H9 (cell line): ENCODE measurements at regions not wholly inside any gene's neighbourhood (a gene's known extent, or its start where the extent isn't known, plus 50 kb on each side); places are given as distances from the start of the nearest gene placed in this dataset.

Source experiments
- DNase-seq: peaks from one replicate; pipeline ENCODE4 v3.0.0-alpha.2; 2017
- H2AFZ ChIP-seq: one replicate; pipeline ENCODE4 v1.6.1; 2013; ENCODE audit warnings: mild to moderate bottlenecking, low read length, control low read depth, moderate library complexity
- H2AK5ac ChIP-seq: 2 replicates; pipeline ENCODE4 v1.6.1; 2013; ENCODE audit warnings: low read length, control low read depth, mixed read lengths; ENCODE audit not compliant: insufficient read length
- H2BK120ac ChIP-seq: one replicate; pipeline ENCODE4 v1.6.1; 2013; ENCODE audit warnings: low read depth, mild to moderate bottlenecking, low read length, control low read depth, inconsistent platforms; ENCODE audit not compliant: poor library complexity, severe bottlenecking
- H2BK12ac ChIP-seq: 2 replicates; pipeline ENCODE4 v1.6.1; 2013; ENCODE audit warnings: low read length, control low read depth, mixed read lengths, low read depth; ENCODE audit not compliant: insufficient read length
- H2BK15ac ChIP-seq: 2 replicates; pipeline ENCODE4 v1.6.1; 2013; ENCODE audit warnings: low read depth, low read length, control low read depth
- H2BK20ac ChIP-seq: one replicate; pipeline ENCODE4 v1.6.1; 2013; ENCODE audit warnings: low read depth, mild to moderate bottlenecking, low read length, control low read depth, inconsistent platforms; ENCODE audit not compliant: poor library complexity, severe bottlenecking
- H2BK5ac ChIP-seq: 2 replicates; pipeline ENCODE4 v1.6.1; 2013; ENCODE audit warnings: low read length, control low read depth, mixed read lengths; ENCODE audit not compliant: insufficient read length
- H3K14ac ChIP-seq: 2 replicates; pipeline ENCODE4 v1.6.1; 2013; ENCODE audit warnings: low read length, control low read depth; ENCODE audit not compliant: insufficient read depth
- H3K18ac ChIP-seq: 2 replicates; pipeline ENCODE4 v1.6.1; 2013; ENCODE audit warnings: low read depth, mild to moderate bottlenecking, mixed read lengths, low read length, control low read depth; ENCODE audit not compliant: insufficient read length
- H3K23ac ChIP-seq: 2 replicates; pipeline ENCODE4 v1.6.1; 2013; ENCODE audit warnings: low read length, control low read depth, mixed read lengths, low read depth; ENCODE audit not compliant: insufficient read length
- H3K23me2 ChIP-seq: 2 replicates; pipeline ENCODE4 v1.6.1; 2013; ENCODE audit warnings: low read depth, mild to moderate bottlenecking, mixed read lengths, low read length, control low read depth; ENCODE audit not compliant: insufficient read length, poor library complexity, severe bottlenecking
- H3K27ac ChIP-seq: 2 replicates; pipeline ENCODE4 v1.5.1; 2013; ENCODE audit warnings: low read length, control low read depth, mixed read lengths, low read depth; ENCODE audit not compliant: insufficient read length
- H3K27me3 ChIP-seq: 2 replicates; pipeline ENCODE4 v1.6.1; 2013; ENCODE audit warnings: low read length, control low read depth, inconsistent platforms; ENCODE audit not compliant: insufficient read depth
- H3K4ac ChIP-seq: 2 replicates; pipeline ENCODE4 v1.6.1; 2013; ENCODE audit warnings: low read depth, mild to moderate bottlenecking, control low read depth, inconsistent platforms, low read length, moderate library complexity
- H3K4me1 ChIP-seq: 2 replicates; pipeline ENCODE4 v1.6.1; 2013; ENCODE audit warnings: low read length, control low read depth, inconsistent platforms; ENCODE audit not compliant: insufficient read depth
- H3K4me2 ChIP-seq: 2 replicates; pipeline ENCODE4 v1.6.1; 2013; ENCODE audit warnings: low read length, control low read depth, mixed read lengths; ENCODE audit not compliant: insufficient read length, insufficient read depth
- H3K56ac ChIP-seq: 2 replicates; pipeline ENCODE4 v1.6.1; 2013; ENCODE audit warnings: low read depth, mild to moderate bottlenecking, mixed read lengths, low read length, control low read depth; ENCODE audit not compliant: insufficient read length
- H3K79me1 ChIP-seq: 2 replicates; pipeline ENCODE4 v1.6.1; 2013; ENCODE audit warnings: low read depth, mild to moderate bottlenecking, moderate library complexity, low read length, control low read depth, inconsistent platforms; ENCODE audit not compliant: insufficient read depth, poor library complexity, severe bottlenecking
- H3K79me2 ChIP-seq: 2 replicates; pipeline ENCODE4 v1.6.1; 2013; ENCODE audit warnings: low read length, control low read depth, inconsistent platforms; ENCODE audit not compliant: insufficient read depth
- H3K9ac ChIP-seq: 2 replicates; pipeline ENCODE4 v1.6.1; 2013; ENCODE audit warnings: low read length, control low read depth, mixed read lengths; ENCODE audit not compliant: insufficient read length; ENCODE audit errors: extremely low read depth
- H3K9me3 ChIP-seq: one replicate; pipeline ENCODE4 v1.6.1; 2013; ENCODE audit warnings: low read depth, low read length, inconsistent platforms; ENCODE audit not compliant: control insufficient read depth
- H3T11ph ChIP-seq: one replicate; pipeline ENCODE4 v1.6.1; 2013; ENCODE audit warnings: mild to moderate bottlenecking, low read length, control low read depth, inconsistent platforms
- H4K20me1 ChIP-seq: one replicate; pipeline ENCODE4 v1.6.1; 2013; ENCODE audit not compliant: control insufficient read depth, insufficient read length, insufficient read depth
- H4K5ac ChIP-seq: 2 replicates; pipeline ENCODE4 v1.6.1; 2013; ENCODE audit warnings: low read depth, mild to moderate bottlenecking, mixed read lengths, low read length, control low read depth; ENCODE audit not compliant: insufficient read length
- H4K8ac ChIP-seq: replicated peaks from 2 replicates; pipeline ENCODE4 v1.6.1; 2013; ENCODE audit warnings: low read length, control low read depth, mixed read lengths, low read depth; ENCODE audit not compliant: insufficient read length
- H4K91ac ChIP-seq: 2 replicates; pipeline ENCODE4 v1.6.1; 2013; ENCODE audit warnings: low read depth, mild to moderate bottlenecking, moderate library complexity, mixed read lengths, low read length, control low read depth; ENCODE audit not compliant: insufficient read length
- H3K27ac Mint-ChIP-seq, 3 experiments: 2 replicates in 2 of 3; 3 replicates in 1 of 3; pipeline ENCODE4 v1.8.0; 2020 to 2021; ENCODE audit warnings: mixed read lengths in 3 of 3, mild to moderate bottlenecking in 1 of 3, moderate library complexity in 1 of 3
- H3K27me3 Mint-ChIP-seq: 2 replicates; pipeline ENCODE4 v1.8.0; 2021; ENCODE audit warnings: low read depth, mild to moderate bottlenecking, moderate library complexity, mixed read lengths
- H3K36me3 Mint-ChIP-seq, 3 experiments: 2 replicates in 2 of 3; 3 replicates in 1 of 3; pipeline ENCODE4 v1.8.0; 2020 to 2021; ENCODE audit warnings: low read depth in 3 of 3, mixed read lengths in 3 of 3; ENCODE audit not compliant: insufficient read depth in 1 of 3
- H3K4me1 Mint-ChIP-seq, 2 experiments: 2 replicates each; pipeline ENCODE4 v1.8.0; 2020; ENCODE audit warnings: mixed read lengths in 2 of 2
- H3K4me3 Mint-ChIP-seq, 2 experiments: 2 replicates in 1 of 2; 3 replicates in 1 of 2; pipeline ENCODE4 v1.8.0; 2020 to 2021; ENCODE audit warnings: mild to moderate bottlenecking in 2 of 2, mixed read lengths in 2 of 2, moderate library complexity in 1 of 2
- H3K9me3 Mint-ChIP-seq, 2 experiments: 2 replicates in 1 of 2; 3 replicates in 1 of 2; pipeline ENCODE4 v1.8.0; 2020; ENCODE audit warnings: mild to moderate bottlenecking in 2 of 2, mixed read lengths in 2 of 2, moderate library complexity in 1 of 2
- CTCF ChIP-seq: fragments of 200-600 bp; sonication (generic); conservative IDR thresholded peaks from 3 replicates; pipeline ENCODE4 v1.8.0; 2021; ENCODE audit warnings: antibody characterized with exemption, mild to moderate bottlenecking
- WGBS: extraction: QIAGEN DNeasy Blood & Tissue Kit; methylation state at CpG from one replicate; pipeline ENCODE4 v1.1.7; 2013; ENCODE audit warnings: missing lambda C conversion rate, low lambda C conversion rate, mixed read lengths; ENCODE audit not compliant: insufficient read length; ENCODE audit errors: extremely low coverage; 5-methylcytosine and 5-hydroxymethylcytosine counted together

GRCh38 chr4:149932188-149932587 lies 116.5 kb upstream of the IQCM start:
- no peak overlapping the region for H3T11ph ChIP-seq
- DNase-seq, result no peak
- no peaks in the 10 kb centered on the region for H3K23me2 ChIP-seq
- H2BK5ac ChIP-seq, result no peak overlapping the region
- no peak overlapping the region for H3K14ac ChIP-seq
- Mint-ChIP-seq H3K27ac (no peak overlapping the region), H3K4me3 (no peak overlapping the region), H3K27me3 (no peaks in the 10 kb centered on the region), H3K36me3 (no peaks in the 10 kb centered on the region), H3K4me1 (0 out of 4 replicates have a peak, but pooled peaks cover 0 to 3% of the 10 kb centered on the region in 2 experiments), H3K9me3 (no peaks in the 10 kb centered on the region)
- H2BK20ac ChIP-seq, result no peak overlapping the region
- no peak for TF ChIP-seq CTCF
- H2BK15ac ChIP-seq, result no peak overlapping the region
- H3K9ac ChIP-seq, result no peak overlapping the region
- no peaks in the 10 kb centered on the region for H3K27me3 ChIP-seq
- H2AFZ ChIP-seq, result no peak overlapping the region
- no peak overlapping the region for H3K23ac ChIP-seq
- no peaks in the 10 kb centered on the region for H4K20me1 ChIP-seq
- no peaks in the 10 kb centered on the region for H3K9me3 ChIP-seq
- H3K27ac ChIP-seq, result no peak overlapping the region
- H3K18ac ChIP-seq, result no peak overlapping the region
- no peak overlapping the region for H3K4ac ChIP-seq
- no peak overlapping the region for H2BK120ac ChIP-seq
- H2BK12ac ChIP-seq, result no peak overlapping the region
- WGBS, result no CpG with 5 or more reads among the region's 3 CpGs
- H2AK5ac ChIP-seq, result no peak overlapping the region
- H3K79me1 ChIP-seq, result no peaks in the 10 kb centered on the region
- H4K5ac ChIP-seq, result no peak overlapping the region
- no peak overlapping the region for H4K8ac ChIP-seq
- no peak overlapping the region for H3K4me2 ChIP-seq
- H3K4me1 ChIP-seq, result no peaks in the 10 kb centered on the region
- H3K56ac ChIP-seq, result no peak overlapping the region
- H4K91ac ChIP-seq, result no peak overlapping the region
- H3K79me2 ChIP-seq, result peaks cover 2% of the 10 kb centered on the region; the same call in 1 of the 2 replicates
